ENCODE measurements at regions not wholly inside any gene's neighbourhood (a gene's known extent, or its start where the extent isn't known, plus 50 kb on each side); places are given as distances from the start of the nearest gene placed in this dataset.

DNA sequence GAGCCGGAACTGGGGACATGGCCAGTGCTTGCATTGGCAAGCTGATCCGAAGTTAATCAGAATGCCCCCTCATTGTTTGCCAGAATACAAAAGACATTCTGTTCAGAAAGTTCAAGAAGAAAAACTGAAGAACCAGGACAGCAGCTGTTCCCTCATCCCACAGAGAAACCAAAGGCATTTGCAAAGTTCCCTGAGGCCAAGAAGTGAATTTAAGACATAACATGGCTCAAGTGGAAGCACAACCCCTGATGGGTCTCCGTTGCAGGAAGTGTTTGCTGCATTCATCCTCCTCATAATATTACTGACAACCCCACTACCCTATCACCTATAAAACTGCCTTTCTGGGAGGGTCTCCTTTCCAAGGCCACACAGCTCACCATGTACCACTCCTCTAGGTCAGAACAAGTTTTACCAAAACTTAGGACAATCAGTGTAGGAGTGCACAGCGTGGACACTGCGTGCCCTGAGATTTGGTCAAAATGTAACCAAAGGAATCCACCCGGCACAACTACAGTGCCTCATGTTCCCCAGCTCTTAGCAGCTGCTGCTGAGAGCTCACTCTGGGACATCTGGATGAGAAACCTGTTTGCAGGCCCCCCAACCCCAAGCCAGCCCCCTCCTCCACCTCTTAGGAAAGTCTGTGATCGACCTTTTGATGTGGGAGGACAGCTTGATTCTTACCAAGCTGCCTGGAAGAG is 101.6 kb upstream of the AKIP1 start:
- TF ChIP-seq, protein P1, sequence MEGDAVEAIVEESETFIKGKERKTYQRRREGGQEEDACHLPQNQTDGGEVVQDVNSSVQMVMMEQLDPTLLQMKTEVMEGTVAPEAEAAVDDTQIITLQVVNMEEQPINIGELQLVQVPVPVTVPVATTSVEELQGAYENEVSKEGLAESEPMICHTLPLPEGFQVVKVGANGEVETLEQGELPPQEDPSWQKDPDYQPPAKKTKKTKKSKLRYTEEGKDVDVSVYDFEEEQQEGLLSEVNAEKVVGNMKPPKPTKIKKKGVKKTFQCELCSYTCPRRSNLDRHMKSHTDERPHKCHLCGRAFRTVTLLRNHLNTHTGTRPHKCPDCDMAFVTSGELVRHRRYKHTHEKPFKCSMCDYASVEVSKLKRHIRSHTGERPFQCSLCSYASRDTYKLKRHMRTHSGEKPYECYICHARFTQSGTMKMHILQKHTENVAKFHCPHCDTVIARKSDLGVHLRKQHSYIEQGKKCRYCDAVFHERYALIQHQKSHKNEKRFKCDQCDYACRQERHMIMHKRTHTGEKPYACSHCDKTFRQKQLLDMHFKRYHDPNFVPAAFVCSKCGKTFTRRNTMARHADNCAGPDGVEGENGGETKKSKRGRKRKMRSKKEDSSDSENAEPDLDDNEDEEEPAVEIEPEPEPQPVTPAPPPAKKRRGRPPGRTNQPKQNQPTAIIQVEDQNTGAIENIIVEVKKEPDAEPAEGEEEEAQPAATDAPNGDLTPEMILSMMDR (IDR thresholded peaks at IDR 0.05; ENCODE audit: borderline replicate concordance): no peak
- Histone ChIP-seq H3K4me1 (peaks cover 94% of the 10 kb centered on the region), H3K9me3 (replicated peaks) (no peaks in the 10 kb centered on the region)

DNA sequence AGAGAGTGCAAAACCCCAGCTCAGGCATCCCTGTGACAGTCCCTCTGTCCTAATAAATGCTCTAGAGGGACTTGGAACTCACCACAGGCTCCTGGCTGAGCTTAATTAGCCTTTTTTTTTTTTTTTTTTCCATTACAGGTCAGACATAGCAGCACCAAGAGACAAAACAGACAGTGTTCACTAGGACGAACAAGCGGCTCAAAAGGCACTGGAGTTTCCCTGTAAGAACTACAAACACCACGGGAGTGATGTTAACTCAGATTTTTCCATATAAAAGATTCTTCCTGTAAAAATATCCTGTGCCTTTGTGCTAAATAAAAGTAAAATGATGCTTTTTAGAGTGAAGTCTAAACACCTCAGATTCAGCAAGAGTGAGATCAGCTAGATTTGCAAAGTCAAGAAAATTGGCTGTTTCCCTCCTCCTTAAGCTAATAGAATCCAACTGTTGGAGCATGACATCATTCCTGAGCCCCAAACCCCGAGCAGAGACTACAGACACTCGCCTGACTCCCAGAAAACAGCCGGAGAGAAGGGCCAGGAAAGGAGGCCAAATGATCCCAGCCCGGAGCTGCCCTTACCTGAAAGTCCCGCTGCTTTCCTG is 101.0 kb upstream of the AKIP1 start:
- no peaks in the 10 kb centered on the region for H3K27me3 ChIP-seq (ENCODE audit: low read depth)
- no peaks in the 10 kb centered on the region for H3K9me3 ChIP-seq (replicated peaks)
- H3K27ac ChIP-seq (replicated peaks): peak overlapping the region; percentile 89
- TF ChIP-seq, protein P1 (IDR thresholded peaks at IDR 0.05; ENCODE audit: borderline replicate concordance): no peak
- no peak for DNase-seq
- H3K36me3 ChIP-seq: no peaks in the 10 kb centered on the region
- H3K4me3 ChIP-seq: peak overlapping the region; percentile 78
- intact Hi-C loops (cut with micrococcal nuclease): loop anchor here (5.0 kb wide), 1 partner anchor 123 kb away; no protein-coding TSS in a partner anchor
- H3K4me1 ChIP-seq: peaks cover 88% of the 10 kb centered on the region

More for the DNA sequence above, 101.6 kb upstream of the AKIP1 start:
- intact Hi-C loops (cut with micrococcal nuclease): no loop called here
- DNase-seq: no peak
- Histone ChIP-seq H3K4me3 (peak overlapping the region; percentile 78), H3K36me3 (no peaks in the 10 kb centered on the region), H3K27ac (replicated peaks) (peak overlapping the region; percentile 89), H3K27me3 (ENCODE audit: low read depth) (no peaks in the 10 kb centered on the region)

DNA sequence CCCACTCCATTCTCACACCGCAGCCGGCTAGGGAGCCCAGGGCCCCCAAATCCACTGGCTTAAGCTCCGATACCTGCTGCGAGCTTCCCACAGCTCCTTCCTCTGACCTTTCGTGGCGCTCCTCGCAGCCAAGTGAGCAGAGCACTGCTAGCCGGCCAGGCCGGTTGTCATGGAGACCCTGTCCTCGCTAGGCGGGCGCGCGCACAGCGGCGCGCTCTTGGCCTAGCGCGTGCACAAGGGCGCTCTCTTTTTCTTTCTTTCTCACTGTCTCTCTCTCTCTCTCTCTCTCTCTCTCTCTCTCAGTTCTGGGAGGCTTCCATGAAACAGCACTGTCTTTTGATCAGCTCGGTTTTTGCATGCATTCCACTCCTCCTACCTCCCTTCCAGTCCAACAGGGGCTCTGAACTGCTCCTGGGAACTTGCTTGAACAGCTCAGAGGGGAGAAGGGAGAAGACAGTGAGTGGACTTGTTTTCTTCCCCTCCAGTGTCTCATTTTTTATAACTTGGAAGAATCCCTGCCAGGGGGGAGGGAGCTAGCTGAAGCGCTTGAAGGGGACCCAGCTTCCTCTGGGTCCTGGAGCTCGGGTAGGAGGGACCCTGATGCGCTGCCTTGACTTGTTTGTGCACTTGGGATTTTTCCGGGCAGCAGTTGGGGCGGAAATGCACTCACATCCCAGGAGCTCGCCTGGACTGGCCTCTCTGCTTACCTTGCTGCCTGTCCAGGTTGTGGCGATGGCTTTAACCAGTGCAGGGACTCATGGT is 100.3 kb upstream of the AKIP1 start:
- Histone ChIP-seq H3K4me3 (peak overlapping the region; percentile 78), H3K27ac (replicated peaks) (peak overlapping the region; percentile 89), H3K9me3 (replicated peaks) (no peaks in the 10 kb centered on the region), H3K36me3 (no peaks in the 10 kb centered on the region), H3K4me1 (peaks cover 81% of the 10 kb centered on the region), H3K27me3 (ENCODE audit: low read depth) (no peaks in the 10 kb centered on the region)
- peak; percentile 81 for DNase-seq
- intact Hi-C loops (cut with micrococcal nuclease): loop anchor here (5.0 kb wide), 1 partner anchor 123 kb away; no protein-coding TSS in a partner anchor
- TF ChIP-seq, protein P1 (IDR thresholded peaks at IDR 0.05; ENCODE audit: borderline replicate concordance): no peak

DNA sequence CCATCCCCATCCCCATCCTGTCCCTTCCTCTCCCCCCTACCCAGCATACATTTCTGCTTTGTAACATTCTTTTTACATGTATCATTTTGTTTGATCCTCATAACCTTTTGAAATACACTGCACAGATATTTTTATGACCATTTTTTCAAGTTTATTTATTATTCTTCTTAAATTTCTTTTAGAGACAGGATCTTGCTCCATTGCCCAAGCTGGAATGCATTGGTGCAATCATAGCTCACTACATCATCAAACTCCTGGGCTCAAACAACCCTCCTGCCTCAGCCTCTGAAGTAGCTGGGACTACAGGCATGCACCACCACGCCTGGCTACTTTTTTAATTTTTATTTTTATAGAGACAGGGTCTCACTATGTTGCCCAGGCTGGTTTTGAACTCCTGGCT is 99.4 kb upstream of the AKIP1 start:
- Histone ChIP-seq H3K4me3 (peak overlapping the region; percentile 78), H3K27ac (replicated peaks) (peak overlapping the region; percentile 89), H3K27me3 (ENCODE audit: low read depth) (no peaks in the 10 kb centered on the region), H3K4me1 (peaks cover 74% of the 10 kb centered on the region), H3K36me3 (no peaks in the 10 kb centered on the region), H3K9me3 (replicated peaks) (no peaks in the 10 kb centered on the region)
- TF ChIP-seq, protein P1 (IDR thresholded peaks at IDR 0.05; ENCODE audit: borderline replicate concordance): no peak
- DNase-seq: no peak
- intact Hi-C loops (cut with micrococcal nuclease): loop anchor here (5.0 kb wide), 1 partner anchor 124 kb away; no protein-coding TSS in a partner anchor

DNA sequence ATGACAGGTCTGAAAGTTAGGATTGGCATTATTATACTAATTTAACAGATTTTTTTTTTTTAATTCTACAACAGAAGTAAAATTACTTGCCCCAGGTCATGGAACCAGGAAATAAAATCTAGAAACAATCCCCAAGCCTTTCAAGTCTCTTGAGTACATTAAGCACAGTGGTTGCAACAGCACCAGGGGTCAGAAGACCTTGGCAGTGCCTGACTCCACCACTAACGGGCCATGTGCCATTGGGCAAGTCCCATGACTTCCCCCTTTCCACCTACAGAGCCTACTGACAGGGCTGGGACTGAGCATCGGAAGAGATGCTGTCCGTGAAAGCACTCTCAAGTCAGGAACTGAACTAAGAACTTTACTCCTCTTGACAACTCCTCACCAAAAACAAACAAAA is 98.6 kb upstream of the AKIP1 start:
- TF ChIP-seq, protein P1 (IDR thresholded peaks at IDR 0.05; ENCODE audit: borderline replicate concordance): no peak
- H3K27ac ChIP-seq (replicated peaks): peak overlapping the region; percentile 89

More for the DNA sequence above, 98.6 kb upstream of the AKIP1 start:
- H3K27me3 ChIP-seq (ENCODE audit: low read depth): no peaks in the 10 kb centered on the region
- no peaks in the 10 kb centered on the region for H3K36me3 ChIP-seq
- H3K4me3 ChIP-seq: no peak overlapping the region
- no peaks in the 10 kb centered on the region for H3K9me3 ChIP-seq (replicated peaks)
- no peak for DNase-seq
- peaks cover 66% of the 10 kb centered on the region for H3K4me1 ChIP-seq
- intact Hi-C loops (cut with micrococcal nuclease): loop anchor here (5.0 kb wide), 1 partner anchor 125 kb away; no protein-coding TSS in a partner anchor
